Activated CD4-positive, alpha-beta T cell treated with anti-CD3 and anti-CD28 coated beads for 4 hours (primary cell): ENCODE measurements at regions not wholly inside any gene's neighbourhood (a gene's known extent, or its start where the extent isn't known, plus 50 kb on each side); places are given as distances from the start of the nearest gene placed in this dataset.
A peak's percentile ranks its signal among the peaks of the same experiment; 100 is the strongest.
"Not testable (repeated sequence)": the region's sequence is repeated elsewhere in the genome, so short reads cannot be mapped to it uniquely, and the experiment has no call there.

Experiments
- DNase-seq, 2 donors: peaks; one replicate each; pipeline ENCODE4 v3.0.0-alpha.2; 2020

DNA sequence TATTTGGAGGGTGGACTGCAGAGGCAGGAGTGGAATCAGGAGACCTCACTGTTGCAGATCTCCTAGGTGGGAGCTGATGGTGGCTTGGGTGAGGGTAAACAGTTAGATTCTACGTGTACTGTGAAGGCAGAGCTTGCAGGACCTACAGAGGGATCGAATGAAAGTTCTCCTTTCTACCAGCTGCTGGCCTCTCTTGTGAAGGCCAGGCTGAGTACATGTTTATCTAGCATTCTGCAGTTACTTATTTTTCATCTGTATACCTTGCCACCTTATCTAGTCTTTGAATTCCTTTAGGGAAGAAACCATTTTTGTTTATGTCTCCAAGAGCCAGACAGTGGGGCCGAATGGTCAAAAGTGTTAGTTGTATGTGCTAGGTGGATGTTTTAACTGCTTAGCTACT lies 57.6 kb downstream of the PTTG1 start:
- no peak for DNase-seq

- DNase-seq, result no peak
Observed at GRCh38 chr5:160479926-160480325, 58.3 kb downstream of the PTTG1 start.

DNA sequence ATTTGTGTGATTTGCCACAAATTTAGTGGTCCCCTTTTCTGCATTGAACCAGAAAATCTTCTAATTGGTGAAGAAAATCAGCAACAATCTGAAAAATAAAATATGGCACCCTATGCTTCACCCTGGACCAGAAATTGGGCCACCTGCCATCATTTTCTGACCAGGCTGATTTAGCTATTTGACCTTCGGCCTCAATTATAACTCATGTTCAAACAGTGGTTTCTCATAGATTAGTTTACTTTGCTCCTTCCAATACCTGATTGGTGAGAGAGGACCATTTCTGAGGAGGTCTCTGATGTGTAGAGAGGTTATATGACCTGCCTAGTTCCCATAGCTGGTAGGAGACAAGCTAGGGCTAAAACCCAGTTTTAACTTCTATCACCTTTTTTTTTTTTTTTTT lies 59.0 kb downstream of the PTTG1 start:
- no peak for DNase-seq

DNA sequence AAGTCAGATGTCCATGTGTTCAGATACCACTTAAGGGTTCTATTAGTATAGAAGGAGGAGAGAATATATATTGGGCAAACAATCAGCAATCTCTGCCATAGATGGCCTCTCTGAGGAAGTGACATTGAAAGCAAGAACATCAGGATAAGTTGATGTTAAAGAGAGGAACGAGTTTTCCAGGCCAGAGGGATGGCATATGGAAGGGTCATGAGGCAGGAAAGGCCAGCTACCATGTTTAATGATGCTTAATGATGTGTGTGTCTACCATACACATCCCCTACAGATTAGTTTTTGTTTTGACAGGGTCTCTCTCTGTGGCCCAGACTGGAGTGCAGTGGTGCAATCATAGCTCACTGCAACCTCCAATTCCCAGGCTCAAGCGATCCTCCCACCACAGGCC lies 63.0 kb downstream of the PTTG1 start:
- no peak for DNase-seq

DNA sequence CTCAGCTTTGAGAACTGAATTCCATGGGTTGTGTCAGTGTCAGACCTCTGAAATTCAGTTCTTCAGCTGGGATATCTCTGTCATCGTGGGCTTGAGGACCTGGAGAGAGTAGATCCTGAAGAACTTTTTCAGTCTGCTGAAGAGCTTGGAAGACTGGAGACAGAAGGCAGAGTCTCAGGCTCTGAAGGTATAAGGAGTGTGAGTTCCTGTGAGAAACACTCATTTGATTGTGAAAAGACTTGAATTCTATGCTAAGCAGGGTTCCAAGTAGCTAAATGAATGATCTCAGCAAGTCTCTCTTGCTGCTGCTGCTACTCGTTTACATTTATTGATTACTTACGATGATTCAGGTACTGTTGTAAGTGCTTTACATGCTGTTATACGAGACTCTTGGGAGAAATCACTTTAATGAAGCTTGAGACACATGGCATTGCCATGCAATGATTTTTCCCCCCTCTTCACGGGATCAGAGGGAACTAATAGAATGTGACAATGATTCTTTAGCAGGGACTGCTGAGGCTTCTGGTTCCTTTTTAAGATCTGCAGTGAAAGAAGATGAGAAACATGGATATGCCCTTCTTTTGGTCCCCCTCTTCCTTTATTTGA lies 63.8 kb downstream of the PTTG1 start:
- no peak for DNase-seq

DNA sequence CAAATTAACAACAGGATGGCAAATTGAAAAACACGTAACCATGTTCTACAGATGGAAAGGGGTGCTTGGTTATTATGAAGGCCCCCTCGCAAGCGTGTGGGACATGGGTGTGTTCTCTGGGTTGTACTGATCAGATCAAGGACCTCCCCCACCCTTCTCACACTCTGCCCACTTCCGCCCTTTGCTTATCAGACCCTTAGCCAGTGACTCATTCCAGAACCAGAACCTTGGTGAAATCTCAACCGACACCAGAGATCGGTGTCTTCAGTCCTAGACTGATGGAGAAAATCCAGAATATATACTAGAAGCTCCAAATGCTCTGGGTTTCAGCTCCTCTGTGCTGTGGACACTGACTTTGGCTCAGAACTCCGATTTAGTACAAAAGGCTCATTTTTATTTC lies 64.9 kb downstream of the PTTG1 start:
- peak; percentile 26 to 33 for DNase-seq

DNA sequence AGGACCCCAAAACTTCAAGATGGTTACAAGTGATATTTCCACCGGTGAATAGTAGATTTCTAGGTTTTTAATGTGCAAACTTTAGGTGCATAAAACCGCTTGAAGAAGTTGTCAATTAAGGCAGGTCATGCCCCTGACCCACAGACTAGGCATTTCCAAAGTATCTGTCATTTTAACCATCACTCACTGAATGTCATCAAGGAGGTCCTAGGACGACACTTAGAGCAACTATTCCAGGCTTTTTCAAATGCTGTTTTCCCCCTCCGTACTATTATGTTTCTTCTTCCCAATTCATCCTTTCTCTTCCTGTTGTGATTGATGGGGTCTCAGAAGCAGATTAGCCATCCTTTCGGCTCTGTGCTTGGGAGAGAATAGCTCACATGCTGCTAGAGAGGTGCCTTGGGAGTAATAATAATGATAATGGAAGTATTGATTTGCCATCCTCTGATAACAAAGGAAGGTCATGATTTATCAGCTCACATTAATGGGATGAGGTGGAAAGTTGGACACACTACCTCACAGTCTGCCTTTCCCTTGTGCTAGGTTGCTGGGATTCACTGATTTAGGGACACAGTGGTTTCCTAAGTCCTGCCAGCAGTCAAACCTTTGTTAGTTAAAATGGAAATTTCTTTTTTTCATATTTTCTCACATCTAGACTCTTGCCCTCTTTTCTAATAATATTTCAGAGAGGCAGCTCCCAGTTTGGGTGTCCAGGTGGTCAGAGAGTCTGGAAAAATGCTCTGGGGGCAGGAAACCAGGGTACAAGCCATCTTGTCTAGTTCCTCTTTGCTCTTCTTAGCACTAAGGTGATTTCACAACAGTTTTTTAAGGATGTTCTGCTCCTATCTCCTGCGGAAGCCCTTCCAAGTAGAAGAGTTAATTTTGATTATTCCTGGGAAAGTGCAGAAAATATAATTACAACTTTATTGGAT lies 67.0 kb downstream of the PTTG1 start:
- DNase-seq, result no peak

DNA sequence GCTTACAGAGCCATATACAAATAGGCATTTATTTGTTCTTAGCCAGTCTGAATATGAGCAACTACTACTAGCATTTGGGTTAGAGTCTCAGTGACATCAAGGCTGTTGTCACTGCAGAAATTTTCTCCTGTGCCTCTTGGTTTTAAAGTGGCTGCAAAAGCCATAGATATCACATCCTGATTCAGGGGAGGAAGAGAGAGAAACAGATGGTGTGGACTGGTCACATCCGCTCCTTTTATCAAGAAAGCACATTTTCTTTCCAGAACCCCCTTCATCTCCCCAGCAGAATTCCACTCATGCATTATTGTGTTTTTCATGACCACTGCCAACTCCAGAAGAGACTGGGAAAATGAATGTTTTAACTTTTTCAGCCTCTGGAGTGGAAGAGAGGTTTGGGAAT lies 69.8 kb downstream of the PTTG1 start:
- DNase-seq, result no peak

GRCh38 chr5:160492565-160492964 lies 70.9 kb downstream of the PTTG1 start:
- no peak for DNase-seq

GRCh38 chr5:160493806-160494338 lies 72.2 kb downstream of the PTTG1 start:
- no peak for DNase-seq

DNA sequence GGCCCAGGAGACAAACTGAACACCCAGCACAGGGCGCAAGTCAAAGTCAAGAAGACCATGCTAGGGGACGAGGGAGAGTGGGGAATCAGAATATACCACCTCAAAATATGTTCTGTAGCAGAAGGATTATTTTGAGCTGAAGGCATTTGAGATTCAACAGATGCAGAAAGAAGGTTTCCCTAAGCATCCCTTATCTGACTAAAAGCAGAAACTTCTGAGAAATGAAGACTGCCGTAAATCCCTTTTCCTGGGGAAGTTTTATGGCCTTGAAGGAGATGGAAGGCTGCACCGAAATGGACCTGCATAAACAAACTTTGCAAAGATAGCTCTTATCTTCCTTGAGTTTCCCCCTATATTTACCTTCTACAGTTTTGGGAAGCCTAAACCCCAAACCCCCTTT lies 72.8 kb downstream of the PTTG1 start:
- no peak for DNase-seq

DNA sequence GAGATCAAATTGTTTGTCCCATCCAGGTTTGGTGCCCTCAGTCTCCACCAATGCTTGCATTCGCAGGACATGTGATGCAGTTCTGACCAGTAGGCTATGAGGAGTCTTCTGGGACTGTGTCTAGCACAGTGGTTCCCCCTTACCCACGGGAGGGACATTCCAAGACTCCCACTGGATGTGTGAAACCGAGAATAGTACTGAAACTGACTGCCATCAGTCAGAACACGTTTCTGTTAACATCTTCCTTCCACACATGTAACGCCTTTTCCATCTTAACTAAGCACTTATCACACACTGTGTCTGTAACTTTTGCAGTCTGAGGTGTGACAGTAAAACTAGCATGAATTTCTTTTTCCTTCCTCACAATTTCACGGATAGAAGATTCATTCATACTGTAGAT lies 74.7 kb downstream of the PTTG1 start:
- DNase-seq, result no peak

DNA sequence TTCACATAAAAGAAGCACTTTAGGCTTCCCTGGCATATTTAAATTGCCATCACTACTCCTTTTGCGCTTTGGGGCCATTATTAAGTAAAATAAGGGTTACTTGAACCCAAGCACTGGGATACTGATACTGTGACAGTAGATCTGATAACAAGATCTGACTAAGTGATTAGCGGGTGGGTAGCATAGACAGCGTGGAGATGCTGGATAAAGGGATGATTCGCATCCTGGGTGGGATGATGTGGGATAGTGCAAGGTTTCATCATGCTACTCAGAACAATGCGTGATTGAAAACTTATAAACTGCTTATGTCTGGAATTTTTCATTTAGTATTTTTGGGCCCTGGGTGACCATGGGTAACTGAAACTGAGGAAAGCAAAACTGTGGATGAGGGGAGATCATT lies 75.1 kb downstream of the PTTG1 start:
- no peak for DNase-seq

DNA sequence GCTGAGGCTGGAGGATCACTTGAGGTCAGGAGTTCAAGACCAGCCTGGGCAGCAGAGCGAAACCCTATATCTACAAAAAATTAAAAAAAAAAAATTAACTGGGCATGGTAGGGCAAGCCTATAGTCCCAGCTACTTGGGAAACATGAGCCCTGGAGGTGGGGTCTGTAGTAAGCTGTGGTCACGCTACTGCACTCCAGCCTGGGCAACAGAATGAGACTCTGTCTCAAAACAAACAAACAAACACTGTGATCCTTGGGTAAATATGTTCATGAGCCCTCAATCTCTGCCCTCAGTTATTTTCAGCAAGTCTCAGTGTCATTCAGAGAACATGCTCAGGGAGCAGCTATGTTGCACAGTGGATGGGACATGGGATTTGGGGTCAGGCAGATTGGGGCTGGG lies 76.2 kb downstream of the PTTG1 start:
- DNase-seq, result no peak

DNA sequence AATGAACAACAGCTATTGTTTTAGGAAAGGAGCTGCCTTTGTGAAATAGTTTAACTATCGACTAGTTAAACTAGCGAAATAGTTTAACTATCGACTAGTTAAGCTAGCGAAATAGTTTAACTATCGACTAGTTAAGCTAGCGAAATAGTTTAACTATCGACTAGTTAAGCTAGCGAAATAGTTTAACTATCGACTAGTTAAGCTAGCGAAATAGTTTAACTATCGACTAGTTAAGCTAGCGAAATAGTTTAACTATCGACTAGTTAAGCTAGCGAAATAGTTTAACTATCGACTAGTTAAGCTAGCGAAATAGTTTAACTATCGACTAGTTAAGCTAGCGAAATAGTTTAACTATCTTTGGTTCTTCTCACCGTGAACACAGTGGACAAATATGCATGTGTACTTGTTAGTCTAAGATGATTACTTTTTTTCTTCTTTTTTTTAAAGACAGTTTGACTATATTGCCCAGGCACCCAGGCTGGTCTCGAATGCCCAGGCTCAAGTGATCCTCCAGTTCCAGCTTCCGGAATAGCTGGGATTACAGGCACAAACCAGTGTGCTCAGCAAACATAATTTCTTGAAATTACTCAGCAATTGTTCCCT lies 76.9 kb downstream of the PTTG1 start:
- DNase-seq, result not testable (repeated sequence)

DNA sequence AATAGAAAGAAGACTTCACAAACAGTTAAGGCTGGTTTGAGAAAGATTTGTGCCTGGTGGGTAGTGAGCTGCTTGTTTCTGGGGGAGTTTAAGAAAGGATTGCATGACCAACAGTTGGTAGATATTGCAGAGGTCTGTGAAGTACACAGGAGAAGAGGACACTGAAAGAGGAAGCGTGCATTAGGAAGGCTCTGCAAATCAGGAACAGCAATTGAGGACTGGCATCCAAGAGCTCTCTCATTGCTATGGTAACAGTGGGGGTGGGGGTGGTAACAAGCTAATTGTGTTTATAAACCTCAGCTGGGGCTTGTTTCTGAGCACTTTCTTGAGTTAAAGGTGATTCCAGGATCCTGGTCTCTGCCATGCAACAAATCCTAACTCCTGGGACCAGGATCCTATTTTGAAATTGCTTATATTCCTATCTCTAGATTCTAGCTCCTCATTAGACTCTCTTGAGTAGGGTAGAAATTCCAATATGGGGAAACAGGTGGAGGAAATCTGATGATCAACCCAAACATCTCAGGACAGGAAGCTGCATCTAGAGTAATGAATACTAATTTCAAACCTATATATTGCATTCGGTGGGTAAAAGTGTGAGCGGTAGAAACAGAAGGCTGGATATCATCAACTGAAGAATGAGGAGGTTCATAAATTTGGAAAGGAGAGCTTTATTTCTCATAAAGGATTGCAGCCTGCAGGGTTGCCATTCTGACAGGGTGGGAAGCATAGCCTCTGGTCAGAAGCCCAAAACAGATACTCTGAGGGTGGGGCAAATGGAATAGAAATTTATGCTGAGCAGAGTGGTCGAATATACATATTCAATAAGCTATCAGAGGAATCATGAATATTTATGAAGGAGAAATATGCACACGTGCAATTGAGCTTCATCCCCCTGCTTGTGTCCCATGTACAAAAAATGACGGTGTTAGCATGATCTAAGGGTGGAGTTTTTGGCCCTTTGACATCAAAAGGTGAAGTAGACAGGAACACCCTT lies 79.4 kb downstream of the PTTG1 start:
- DNase-seq, result no peak

DNA sequence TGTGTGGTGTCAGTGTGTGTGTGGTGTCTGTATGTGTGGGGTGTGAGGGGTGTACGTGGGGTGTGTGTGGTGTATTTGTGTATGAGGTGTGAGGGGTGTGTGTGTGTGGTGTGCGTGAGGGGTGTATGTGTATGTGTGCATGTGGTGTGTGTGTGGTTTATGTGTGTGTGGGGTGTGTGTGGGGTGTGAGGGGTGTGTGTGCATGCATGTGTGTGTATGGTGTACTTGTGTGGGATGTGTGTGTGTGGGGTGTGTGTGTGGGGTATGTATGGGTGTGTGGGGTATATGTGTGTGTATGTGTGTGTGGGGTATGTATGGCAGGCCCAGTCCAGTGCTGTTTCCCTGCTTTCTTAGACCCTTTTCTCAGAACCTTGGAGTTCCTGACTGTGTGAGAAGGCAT lies 83.3 kb downstream of the PTTG1 start:
- DNase-seq, result no peak

DNA sequence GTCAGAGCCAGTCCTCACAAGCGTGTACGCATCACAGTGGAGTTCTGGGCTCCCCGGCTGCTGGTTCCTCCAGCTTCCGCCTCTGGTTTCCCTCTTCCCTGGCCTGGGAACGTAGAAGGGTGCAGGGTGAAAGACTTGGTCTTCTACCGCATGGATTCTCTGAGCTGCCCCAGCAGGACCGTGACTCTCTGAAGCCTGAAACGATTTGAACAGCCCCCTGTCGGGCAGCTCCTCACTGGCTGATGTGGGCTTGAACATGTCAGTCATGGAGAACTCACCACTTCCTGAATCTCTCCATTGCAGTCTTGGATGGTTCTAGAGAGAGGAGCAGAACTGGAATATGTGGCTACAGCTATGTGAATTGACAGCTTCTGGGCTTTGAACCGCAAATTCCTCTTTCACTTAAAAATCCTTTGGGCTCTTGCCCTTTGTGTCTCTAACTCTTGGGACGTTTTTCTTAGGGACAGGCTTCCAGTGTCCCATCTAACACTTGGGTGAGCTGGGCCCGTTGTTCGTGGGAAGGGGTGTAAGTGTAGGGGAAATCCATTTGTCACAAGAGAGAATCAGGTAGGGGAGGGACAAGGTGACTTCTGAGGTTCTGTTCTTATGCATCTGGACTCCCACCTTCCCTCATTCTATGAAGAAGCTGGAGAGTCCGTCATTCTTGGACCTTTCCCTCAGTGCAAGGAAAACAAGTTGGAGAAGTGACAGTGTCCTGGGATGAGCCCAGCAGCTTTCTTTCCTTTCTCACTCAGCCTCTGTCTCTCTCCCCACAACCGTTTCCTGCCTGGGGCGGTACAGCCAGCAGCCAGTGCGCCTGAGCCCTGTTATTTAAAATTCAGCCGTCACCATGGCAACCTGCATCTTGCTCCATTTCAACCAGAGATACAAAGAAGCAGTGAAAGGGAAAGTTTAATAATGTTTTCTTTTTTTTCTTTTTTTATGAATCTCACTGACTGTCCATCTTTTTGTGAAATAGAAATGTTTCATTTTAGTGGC lies 84.7 kb downstream of the PTTG1 start:
- peak; percentile 62 for DNase-seq

- peak in 1 of 2 donors; percentile 8 for DNase-seq
Observed at GRCh38 chr5:160507221-160507721, 85.6 kb downstream of the PTTG1 start.

DNA sequence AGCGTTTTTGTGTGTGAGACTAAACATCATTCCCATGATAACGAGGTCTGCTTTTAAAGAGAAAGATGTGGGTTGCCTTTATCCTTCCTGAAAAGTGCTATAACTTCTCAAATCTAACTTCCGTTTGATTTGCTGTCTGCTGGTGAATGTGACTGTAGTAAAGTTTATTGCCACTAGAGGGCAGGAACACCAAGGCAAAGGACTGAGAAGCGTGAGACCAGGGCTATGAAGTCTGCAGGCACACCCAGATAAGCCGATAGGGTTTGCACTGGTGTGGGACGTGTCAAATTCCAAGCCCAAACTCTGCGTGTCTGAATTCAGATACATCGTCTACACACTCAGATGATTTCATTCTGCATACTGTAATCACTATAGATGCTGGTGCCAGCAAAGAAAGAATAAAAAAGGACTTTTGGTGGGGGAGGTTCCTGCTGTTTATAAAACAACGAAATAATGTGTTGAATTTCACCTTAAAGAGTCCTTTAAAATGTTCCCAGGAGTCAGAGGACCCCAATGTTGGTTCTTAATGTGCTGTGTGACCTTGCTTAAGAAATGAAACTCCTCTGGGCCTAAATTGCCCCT lies 87.2 kb downstream of the PTTG1 start:
- DNase-seq, result peak; percentile 55 to 72
